H9 (cell line): ENCODE measurements at regions not wholly inside any gene's neighbourhood (a gene's known extent, or its start where the extent isn't known, plus 50 kb on each side); places are given as distances from the start of the nearest gene placed in this dataset.

ENCODE experiments used
- DNase-seq: peaks from one replicate; pipeline ENCODE4 v3.0.0-alpha.2; 2017
- H2AFZ ChIP-seq: one replicate; pipeline ENCODE4 v1.6.1; 2013; ENCODE audit warnings: mild to moderate bottlenecking, low read length, control low read depth, moderate library complexity
- H2AK5ac ChIP-seq: 2 replicates; pipeline ENCODE4 v1.6.1; 2013; ENCODE audit warnings: low read length, control low read depth, mixed read lengths; ENCODE audit not compliant: insufficient read length
- H2BK120ac ChIP-seq: one replicate; pipeline ENCODE4 v1.6.1; 2013; ENCODE audit warnings: low read depth, mild to moderate bottlenecking, low read length, control low read depth, inconsistent platforms; ENCODE audit not compliant: poor library complexity, severe bottlenecking
- H2BK12ac ChIP-seq: 2 replicates; pipeline ENCODE4 v1.6.1; 2013; ENCODE audit warnings: low read length, control low read depth, mixed read lengths, low read depth; ENCODE audit not compliant: insufficient read length
- H2BK15ac ChIP-seq: 2 replicates; pipeline ENCODE4 v1.6.1; 2013; ENCODE audit warnings: low read depth, low read length, control low read depth
- H2BK20ac ChIP-seq: one replicate; pipeline ENCODE4 v1.6.1; 2013; ENCODE audit warnings: low read depth, mild to moderate bottlenecking, low read length, control low read depth, inconsistent platforms; ENCODE audit not compliant: poor library complexity, severe bottlenecking
- H2BK5ac ChIP-seq: 2 replicates; pipeline ENCODE4 v1.6.1; 2013; ENCODE audit warnings: low read length, control low read depth, mixed read lengths; ENCODE audit not compliant: insufficient read length
- H3K14ac ChIP-seq: 2 replicates; pipeline ENCODE4 v1.6.1; 2013; ENCODE audit warnings: low read length, control low read depth; ENCODE audit not compliant: insufficient read depth
- H3K18ac ChIP-seq: 2 replicates; pipeline ENCODE4 v1.6.1; 2013; ENCODE audit warnings: low read depth, mild to moderate bottlenecking, mixed read lengths, low read length, control low read depth; ENCODE audit not compliant: insufficient read length
- H3K23ac ChIP-seq: 2 replicates; pipeline ENCODE4 v1.6.1; 2013; ENCODE audit warnings: low read length, control low read depth, mixed read lengths, low read depth; ENCODE audit not compliant: insufficient read length
- H3K23me2 ChIP-seq: 2 replicates; pipeline ENCODE4 v1.6.1; 2013; ENCODE audit warnings: low read depth, mild to moderate bottlenecking, mixed read lengths, low read length, control low read depth; ENCODE audit not compliant: insufficient read length, poor library complexity, severe bottlenecking
- H3K27ac ChIP-seq: 2 replicates; pipeline ENCODE4 v1.5.1; 2013; ENCODE audit warnings: low read length, control low read depth, mixed read lengths, low read depth; ENCODE audit not compliant: insufficient read length
- H3K27me3 ChIP-seq: 2 replicates; pipeline ENCODE4 v1.6.1; 2013; ENCODE audit warnings: low read length, control low read depth, inconsistent platforms; ENCODE audit not compliant: insufficient read depth
- H3K4ac ChIP-seq: 2 replicates; pipeline ENCODE4 v1.6.1; 2013; ENCODE audit warnings: low read depth, mild to moderate bottlenecking, control low read depth, inconsistent platforms, low read length, moderate library complexity
- H3K4me1 ChIP-seq: 2 replicates; pipeline ENCODE4 v1.6.1; 2013; ENCODE audit warnings: low read length, control low read depth, inconsistent platforms; ENCODE audit not compliant: insufficient read depth
- H3K4me2 ChIP-seq: 2 replicates; pipeline ENCODE4 v1.6.1; 2013; ENCODE audit warnings: low read length, control low read depth, mixed read lengths; ENCODE audit not compliant: insufficient read length, insufficient read depth
- H3K56ac ChIP-seq: 2 replicates; pipeline ENCODE4 v1.6.1; 2013; ENCODE audit warnings: low read depth, mild to moderate bottlenecking, mixed read lengths, low read length, control low read depth; ENCODE audit not compliant: insufficient read length
- H3K79me1 ChIP-seq: 2 replicates; pipeline ENCODE4 v1.6.1; 2013; ENCODE audit warnings: low read depth, mild to moderate bottlenecking, moderate library complexity, low read length, control low read depth, inconsistent platforms; ENCODE audit not compliant: insufficient read depth, poor library complexity, severe bottlenecking
- H3K79me2 ChIP-seq: 2 replicates; pipeline ENCODE4 v1.6.1; 2013; ENCODE audit warnings: low read length, control low read depth, inconsistent platforms; ENCODE audit not compliant: insufficient read depth
- H3K9ac ChIP-seq: 2 replicates; pipeline ENCODE4 v1.6.1; 2013; ENCODE audit warnings: low read length, control low read depth, mixed read lengths; ENCODE audit not compliant: insufficient read length; ENCODE audit errors: extremely low read depth
- H3K9me3 ChIP-seq: one replicate; pipeline ENCODE4 v1.6.1; 2013; ENCODE audit warnings: low read depth, low read length, inconsistent platforms; ENCODE audit not compliant: control insufficient read depth
- H3T11ph ChIP-seq: one replicate; pipeline ENCODE4 v1.6.1; 2013; ENCODE audit warnings: mild to moderate bottlenecking, low read length, control low read depth, inconsistent platforms
- H4K20me1 ChIP-seq: one replicate; pipeline ENCODE4 v1.6.1; 2013; ENCODE audit not compliant: control insufficient read depth, insufficient read length, insufficient read depth
- H4K5ac ChIP-seq: 2 replicates; pipeline ENCODE4 v1.6.1; 2013; ENCODE audit warnings: low read depth, mild to moderate bottlenecking, mixed read lengths, low read length, control low read depth; ENCODE audit not compliant: insufficient read length
- H4K8ac ChIP-seq: replicated peaks from 2 replicates; pipeline ENCODE4 v1.6.1; 2013; ENCODE audit warnings: low read length, control low read depth, mixed read lengths, low read depth; ENCODE audit not compliant: insufficient read length
- H4K91ac ChIP-seq: 2 replicates; pipeline ENCODE4 v1.6.1; 2013; ENCODE audit warnings: low read depth, mild to moderate bottlenecking, moderate library complexity, mixed read lengths, low read length, control low read depth; ENCODE audit not compliant: insufficient read length
- H3K27ac Mint-ChIP-seq, 3 experiments: 2 replicates in 2 of 3; 3 replicates in 1 of 3; pipeline ENCODE4 v1.8.0; 2020 to 2021; ENCODE audit warnings: mixed read lengths in 3 of 3, mild to moderate bottlenecking in 1 of 3, moderate library complexity in 1 of 3
- H3K27me3 Mint-ChIP-seq: 2 replicates; pipeline ENCODE4 v1.8.0; 2021; ENCODE audit warnings: low read depth, mild to moderate bottlenecking, moderate library complexity, mixed read lengths
- H3K36me3 Mint-ChIP-seq, 3 experiments: 2 replicates in 2 of 3; 3 replicates in 1 of 3; pipeline ENCODE4 v1.8.0; 2020 to 2021; ENCODE audit warnings: low read depth in 3 of 3, mixed read lengths in 3 of 3; ENCODE audit not compliant: insufficient read depth in 1 of 3
- H3K4me1 Mint-ChIP-seq, 2 experiments: 2 replicates each; pipeline ENCODE4 v1.8.0; 2020; ENCODE audit warnings: mixed read lengths in 2 of 2
- H3K4me3 Mint-ChIP-seq, 2 experiments: 2 replicates in 1 of 2; 3 replicates in 1 of 2; pipeline ENCODE4 v1.8.0; 2020 to 2021; ENCODE audit warnings: mild to moderate bottlenecking in 2 of 2, mixed read lengths in 2 of 2, moderate library complexity in 1 of 2
- H3K9me3 Mint-ChIP-seq, 2 experiments: 2 replicates in 1 of 2; 3 replicates in 1 of 2; pipeline ENCODE4 v1.8.0; 2020; ENCODE audit warnings: mild to moderate bottlenecking in 2 of 2, mixed read lengths in 2 of 2, moderate library complexity in 1 of 2
- WGBS: extraction: QIAGEN DNeasy Blood & Tissue Kit; methylation state at CpG from one replicate; pipeline ENCODE4 v1.1.7; 2013; ENCODE audit warnings: missing lambda C conversion rate, low lambda C conversion rate, mixed read lengths; ENCODE audit not compliant: insufficient read length; ENCODE audit errors: extremely low coverage; 5-methylcytosine and 5-hydroxymethylcytosine counted together
- TF ChIP-seq, protein P1 (sequence below): fragments of 200-600 bp; sonication (generic); conservative IDR thresholded peaks from 3 replicates; pipeline ENCODE4 v1.8.0; 2021; ENCODE audit warnings: antibody characterized with exemption, mild to moderate bottlenecking

DNA sequence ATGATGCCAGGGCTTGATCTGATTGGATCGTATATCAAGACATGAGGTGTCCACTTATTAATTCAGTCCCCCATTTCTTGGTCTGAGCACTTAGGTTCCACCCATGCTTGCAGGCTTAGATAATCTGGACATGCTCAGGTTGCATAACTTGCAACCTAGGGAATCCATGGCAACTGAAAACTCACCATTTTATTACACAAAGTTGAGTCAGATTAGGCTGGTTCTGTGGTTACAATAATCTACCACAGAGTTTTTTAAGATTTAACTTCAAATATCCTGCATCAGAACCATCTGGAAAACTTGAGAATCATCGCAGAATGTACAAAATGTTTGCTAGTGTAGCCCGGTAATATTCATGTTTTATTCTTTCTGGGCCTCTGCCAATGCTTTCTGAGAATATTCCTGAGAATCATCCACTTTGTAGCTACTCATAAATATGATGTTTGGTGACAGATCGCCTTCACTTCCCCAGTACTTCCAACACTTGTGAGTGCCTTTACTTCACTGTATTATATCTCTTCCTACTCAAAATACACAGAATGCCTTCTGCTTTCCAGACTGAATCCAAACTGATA is 707.2 kb upstream of the ADAMTS5 start:
- Mint-ChIP-seq H3K36me3 (no peaks in the 10 kb centered on the region), H3K9me3 (no peaks in the 10 kb centered on the region), H3K4me1 (no peaks in the 10 kb centered on the region), H3K27me3 (no peaks in the 10 kb centered on the region), H3K4me3 (no peak overlapping the region), H3K27ac (no peak overlapping the region)
- TF ChIP-seq, protein P1, sequence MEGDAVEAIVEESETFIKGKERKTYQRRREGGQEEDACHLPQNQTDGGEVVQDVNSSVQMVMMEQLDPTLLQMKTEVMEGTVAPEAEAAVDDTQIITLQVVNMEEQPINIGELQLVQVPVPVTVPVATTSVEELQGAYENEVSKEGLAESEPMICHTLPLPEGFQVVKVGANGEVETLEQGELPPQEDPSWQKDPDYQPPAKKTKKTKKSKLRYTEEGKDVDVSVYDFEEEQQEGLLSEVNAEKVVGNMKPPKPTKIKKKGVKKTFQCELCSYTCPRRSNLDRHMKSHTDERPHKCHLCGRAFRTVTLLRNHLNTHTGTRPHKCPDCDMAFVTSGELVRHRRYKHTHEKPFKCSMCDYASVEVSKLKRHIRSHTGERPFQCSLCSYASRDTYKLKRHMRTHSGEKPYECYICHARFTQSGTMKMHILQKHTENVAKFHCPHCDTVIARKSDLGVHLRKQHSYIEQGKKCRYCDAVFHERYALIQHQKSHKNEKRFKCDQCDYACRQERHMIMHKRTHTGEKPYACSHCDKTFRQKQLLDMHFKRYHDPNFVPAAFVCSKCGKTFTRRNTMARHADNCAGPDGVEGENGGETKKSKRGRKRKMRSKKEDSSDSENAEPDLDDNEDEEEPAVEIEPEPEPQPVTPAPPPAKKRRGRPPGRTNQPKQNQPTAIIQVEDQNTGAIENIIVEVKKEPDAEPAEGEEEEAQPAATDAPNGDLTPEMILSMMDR = no peak
- Histone ChIP-seq H3K23ac (no peak overlapping the region), H3K4me2 (no peak overlapping the region), H3K4ac (no peak overlapping the region), H3T11ph (no peak overlapping the region), H4K91ac (no peak overlapping the region), H4K20me1 (no peaks in the 10 kb centered on the region), H3K79me2 (no peaks in the 10 kb centered on the region), H3K4me1 (no peaks in the 10 kb centered on the region; the same call in 1 of the 2 replicates), H3K9me3 (no peaks in the 10 kb centered on the region), H3K56ac (no peak overlapping the region), H2BK15ac (no peak overlapping the region), H2BK120ac (no peak overlapping the region), H3K9ac (no peak overlapping the region), H2BK12ac (no peak overlapping the region), H3K23me2 (no peaks in the 10 kb centered on the region), H3K18ac (no peak overlapping the region), H2AFZ (no peak overlapping the region), H3K27me3 (no peaks in the 10 kb centered on the region), H2AK5ac (no peak overlapping the region), H3K14ac (no peak overlapping the region), H2BK5ac (no peak overlapping the region), H3K27ac (no peak overlapping the region), H4K5ac (no peak overlapping the region), H2BK20ac (no peak overlapping the region), H3K79me1 (no peaks in the 10 kb centered on the region), H4K8ac (no peak overlapping the region)
- no peak for DNase-seq
- no CpG with 5 or more reads among the region's 4 CpGs for WGBS
